ENCODE measurements at regions not wholly inside any gene's neighbourhood (a gene's known extent, or its start where the extent isn't known, plus 50 kb on each side); places are given as distances from the start of the nearest gene placed in this dataset.

DNA sequence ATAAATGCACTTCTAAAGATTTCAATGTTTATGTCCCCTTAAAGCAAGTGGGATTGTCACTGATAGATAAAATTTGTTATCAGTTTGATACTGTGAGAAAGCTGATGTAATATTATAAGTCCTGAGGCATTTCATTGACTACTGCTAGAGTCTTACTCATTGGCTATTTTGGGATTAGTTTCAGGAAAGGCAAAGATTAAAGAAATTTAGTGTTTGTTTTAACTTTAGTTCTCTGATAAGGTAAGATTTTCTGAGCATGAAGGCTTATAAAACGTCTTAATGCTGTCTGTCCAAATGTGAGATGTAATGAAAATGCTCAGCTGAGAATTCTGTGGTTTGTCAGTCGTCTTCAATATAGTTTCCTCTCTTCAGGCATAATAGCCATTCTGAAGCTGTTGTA lies 886.4 kb upstream of the CDH2 start:
- Histone ChIP-seq H3K4me3 (ENCODE audit: low read depth, low read length) (no peak overlapping the region), H3K36me3 (ENCODE audit: control insufficient read depth in 2 of 2, insufficient read depth in 1 of 2, low read length in 2 of 2) (no peaks in the 10 kb centered on the region), H3K4me1 (ENCODE audit: control insufficient read depth, insufficient read depth, low read length) (0 out of 2 replicates have a peak, but pooled peaks cover 3% of the 10 kb centered on the region), H3K27ac (ENCODE audit: extremely low read depth, low read depth, low read length) (no peak overlapping the region), H3K9me3 (ENCODE audit: control insufficient read depth, insufficient read depth, low read depth, low read length) (no peaks in the 10 kb centered on the region)
- CTCF ChIA-PET, result no interaction called here
- TF ChIP-seq ZIC2 (tag by site-specific recombination; IDR thresholded peaks at IDR 0.05) (no peak), KLF1 (tag by site-specific recombination; IDR thresholded peaks at IDR 0.05) (no peak), ZNF837 (tag by site-specific recombination; IDR thresholded peaks at IDR 0.05) (no peak), ZNF544 (tag by site-specific recombination; IDR thresholded peaks at IDR 0.05) (no peak), ZNF555 (tag by site-specific recombination; conservative IDR thresholded peaks at IDR 0.05) (no peak), ZNF791 (tag by site-specific recombination; IDR thresholded peaks at IDR 0.05) (no peak), ZFP37 (tag by site-specific recombination; IDR thresholded peaks at IDR 0.05) (no peak), ZBTB21 (tag by site-specific recombination; IDR thresholded peaks at IDR 0.05) (no peak), ZNF10 (tag by site-specific recombination; IDR thresholded peaks at IDR 0.05) (no peak), ZNF221 (tag by site-specific recombination; IDR thresholded peaks at IDR 0.05; ENCODE audit: borderline replicate concordance) (no peak), ZNF202 (tag by site-specific recombination; IDR thresholded peaks at IDR 0.05; ENCODE audit: borderline replicate concordance) (no peak), ZNF626 (tag by site-specific recombination; IDR thresholded peaks at IDR 0.05) (no peak), ZNF274 (IDR thresholded peaks at IDR 0.05; ENCODE audit: low read length) (no peak), ZNF274 (tag by site-specific recombination; IDR thresholded peaks at IDR 0.05; ENCODE audit: borderline replicate concordance) (no peak), GFI1B (tag by site-specific recombination; IDR thresholded peaks at IDR 0.05) (no peak), ZNF747 (tag by site-specific recombination; IDR thresholded peaks at IDR 0.05) (no peak)
- TF ChIP-seq, protein P1, sequence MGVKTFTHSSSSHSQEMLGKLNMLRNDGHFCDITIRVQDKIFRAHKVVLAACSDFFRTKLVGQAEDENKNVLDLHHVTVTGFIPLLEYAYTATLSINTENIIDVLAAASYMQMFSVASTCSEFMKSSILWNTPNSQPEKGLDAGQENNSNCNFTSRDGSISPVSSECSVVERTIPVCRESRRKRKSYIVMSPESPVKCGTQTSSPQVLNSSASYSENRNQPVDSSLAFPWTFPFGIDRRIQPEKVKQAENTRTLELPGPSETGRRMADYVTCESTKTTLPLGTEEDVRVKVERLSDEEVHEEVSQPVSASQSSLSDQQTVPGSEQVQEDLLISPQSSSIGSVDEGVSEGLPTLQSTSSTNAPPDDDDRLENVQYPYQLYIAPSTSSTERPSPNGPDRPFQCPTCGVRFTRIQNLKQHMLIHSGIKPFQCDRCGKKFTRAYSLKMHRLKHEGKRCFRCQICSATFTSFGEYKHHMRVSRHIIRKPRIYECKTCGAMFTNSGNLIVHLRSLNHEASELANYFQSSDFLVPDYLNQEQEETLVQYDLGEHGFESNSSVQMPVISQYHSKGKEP (tag by site-specific recombination; IDR thresholded peaks at IDR 0.05), result no peak
- TF ChIP-seq, protein P2, sequence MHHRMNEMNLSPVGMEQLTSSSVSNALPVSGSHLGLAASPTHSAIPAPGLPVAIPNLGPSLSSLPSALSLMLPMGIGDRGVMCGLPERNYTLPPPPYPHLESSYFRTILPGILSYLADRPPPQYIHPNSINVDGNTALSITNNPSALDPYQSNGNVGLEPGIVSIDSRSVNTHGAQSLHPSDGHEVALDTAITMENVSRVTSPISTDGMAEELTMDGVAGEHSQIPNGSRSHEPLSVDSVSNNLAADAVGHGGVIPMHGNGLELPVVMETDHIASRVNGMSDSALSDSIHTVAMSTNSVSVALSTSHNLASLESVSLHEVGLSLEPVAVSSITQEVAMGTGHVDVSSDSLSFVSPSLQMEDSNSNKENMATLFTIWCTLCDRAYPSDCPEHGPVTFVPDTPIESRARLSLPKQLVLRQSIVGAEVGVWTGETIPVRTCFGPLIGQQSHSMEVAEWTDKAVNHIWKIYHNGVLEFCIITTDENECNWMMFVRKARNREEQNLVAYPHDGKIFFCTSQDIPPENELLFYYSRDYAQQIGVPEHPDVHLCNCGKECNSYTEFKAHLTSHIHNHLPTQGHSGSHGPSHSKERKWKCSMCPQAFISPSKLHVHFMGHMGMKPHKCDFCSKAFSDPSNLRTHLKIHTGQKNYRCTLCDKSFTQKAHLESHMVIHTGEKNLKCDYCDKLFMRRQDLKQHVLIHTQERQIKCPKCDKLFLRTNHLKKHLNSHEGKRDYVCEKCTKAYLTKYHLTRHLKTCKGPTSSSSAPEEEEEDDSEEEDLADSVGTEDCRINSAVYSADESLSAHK (tag by site-specific recombination; IDR thresholded peaks at IDR 0.05), result no peak
- TF ChIP-seq, protein P3, sequence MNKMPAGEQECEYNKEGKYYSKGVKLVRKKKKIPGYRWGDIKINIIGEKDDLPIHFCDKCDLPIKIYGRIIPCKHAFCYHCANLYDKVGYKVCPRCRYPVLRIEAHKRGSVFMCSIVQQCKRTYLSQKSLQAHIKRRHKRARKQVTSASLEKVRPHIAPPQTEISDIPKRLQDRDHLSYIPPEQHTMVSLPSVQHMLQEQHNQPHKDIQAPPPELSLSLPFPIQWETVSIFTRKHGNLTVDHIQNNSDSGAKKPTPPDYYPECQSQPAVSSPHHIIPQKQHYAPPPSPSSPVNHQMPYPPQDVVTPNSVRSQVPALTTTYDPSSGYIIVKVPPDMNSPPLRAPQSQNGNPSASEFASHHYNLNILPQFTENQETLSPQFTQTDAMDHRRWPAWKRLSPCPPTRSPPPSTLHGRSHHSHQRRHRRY (tag by site-specific recombination; IDR thresholded peaks at IDR 0.05), result no peak
- POLR2A ChIA-PET, result no interaction called here

DNA sequence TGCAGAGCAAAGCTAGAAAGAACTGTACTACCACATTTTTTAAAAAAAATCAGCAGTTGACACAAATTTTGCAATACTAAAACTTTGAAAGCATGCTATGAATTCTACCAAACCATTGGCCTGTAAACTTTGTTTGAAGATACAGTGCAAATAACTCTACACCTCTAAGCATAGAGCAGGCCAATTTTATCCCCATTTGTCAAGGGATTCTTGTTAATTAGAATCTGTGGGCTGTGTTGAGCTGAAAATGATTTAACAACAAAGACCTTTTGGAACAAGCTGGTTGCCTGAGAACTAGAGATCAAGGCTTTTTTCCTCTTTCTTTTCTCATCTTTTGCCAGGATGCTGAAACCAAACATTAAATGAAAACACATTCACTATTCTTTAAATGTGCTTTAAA lies 886.0 kb upstream of the CDH2 start:
- Histone ChIP-seq H3K27ac (ENCODE audit: extremely low read depth, low read depth, low read length) (no peak overlapping the region), H3K4me3 (ENCODE audit: low read depth, low read length) (no peak overlapping the region), H3K36me3 (ENCODE audit: control insufficient read depth in 2 of 2, insufficient read depth in 1 of 2, low read length in 2 of 2) (no peaks in the 10 kb centered on the region), H3K9me3 (ENCODE audit: control insufficient read depth, insufficient read depth, low read depth, low read length) (no peaks in the 10 kb centered on the region), H3K4me1 (ENCODE audit: control insufficient read depth, insufficient read depth, low read length) (0 out of 2 replicates have a peak, but pooled peaks cover 3% of the 10 kb centered on the region)
- CTCF ChIA-PET, result no interaction called here
- POLR2A ChIA-PET, result no interaction called here
- TF ChIP-seq, protein P4, sequence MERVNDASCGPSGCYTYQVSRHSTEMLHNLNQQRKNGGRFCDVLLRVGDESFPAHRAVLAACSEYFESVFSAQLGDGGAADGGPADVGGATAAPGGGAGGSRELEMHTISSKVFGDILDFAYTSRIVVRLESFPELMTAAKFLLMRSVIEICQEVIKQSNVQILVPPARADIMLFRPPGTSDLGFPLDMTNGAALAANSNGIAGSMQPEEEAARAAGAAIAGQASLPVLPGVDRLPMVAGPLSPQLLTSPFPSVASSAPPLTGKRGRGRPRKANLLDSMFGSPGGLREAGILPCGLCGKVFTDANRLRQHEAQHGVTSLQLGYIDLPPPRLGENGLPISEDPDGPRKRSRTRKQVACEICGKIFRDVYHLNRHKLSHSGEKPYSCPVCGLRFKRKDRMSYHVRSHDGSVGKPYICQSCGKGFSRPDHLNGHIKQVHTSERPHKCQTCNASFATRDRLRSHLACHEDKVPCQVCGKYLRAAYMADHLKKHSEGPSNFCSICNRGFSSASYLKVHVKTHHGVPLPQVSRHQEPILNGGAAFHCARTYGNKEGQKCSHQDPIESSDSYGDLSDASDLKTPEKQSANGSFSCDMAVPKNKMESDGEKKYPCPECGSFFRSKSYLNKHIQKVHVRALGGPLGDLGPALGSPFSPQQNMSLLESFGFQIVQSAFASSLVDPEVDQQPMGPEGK (tag by site-specific recombination; IDR thresholded peaks at IDR 0.05), result no peak
- TF ChIP-seq ZBTB8A (tag by site-specific recombination; IDR thresholded peaks at IDR 0.05) (no peak), ZNF184 (tag by site-specific recombination; IDR thresholded peaks at IDR 0.05) (no peak), ZNF558 (tag by site-specific recombination; IDR thresholded peaks at IDR 0.05) (no peak), SETDB1 (IDR thresholded peaks at IDR 0.05; ENCODE audit: insufficient read length, low read length) (no peak), ZNF658 (tag by site-specific recombination; IDR thresholded peaks at IDR 0.05) (no peak)
- TF ChIP-seq, protein P5, sequence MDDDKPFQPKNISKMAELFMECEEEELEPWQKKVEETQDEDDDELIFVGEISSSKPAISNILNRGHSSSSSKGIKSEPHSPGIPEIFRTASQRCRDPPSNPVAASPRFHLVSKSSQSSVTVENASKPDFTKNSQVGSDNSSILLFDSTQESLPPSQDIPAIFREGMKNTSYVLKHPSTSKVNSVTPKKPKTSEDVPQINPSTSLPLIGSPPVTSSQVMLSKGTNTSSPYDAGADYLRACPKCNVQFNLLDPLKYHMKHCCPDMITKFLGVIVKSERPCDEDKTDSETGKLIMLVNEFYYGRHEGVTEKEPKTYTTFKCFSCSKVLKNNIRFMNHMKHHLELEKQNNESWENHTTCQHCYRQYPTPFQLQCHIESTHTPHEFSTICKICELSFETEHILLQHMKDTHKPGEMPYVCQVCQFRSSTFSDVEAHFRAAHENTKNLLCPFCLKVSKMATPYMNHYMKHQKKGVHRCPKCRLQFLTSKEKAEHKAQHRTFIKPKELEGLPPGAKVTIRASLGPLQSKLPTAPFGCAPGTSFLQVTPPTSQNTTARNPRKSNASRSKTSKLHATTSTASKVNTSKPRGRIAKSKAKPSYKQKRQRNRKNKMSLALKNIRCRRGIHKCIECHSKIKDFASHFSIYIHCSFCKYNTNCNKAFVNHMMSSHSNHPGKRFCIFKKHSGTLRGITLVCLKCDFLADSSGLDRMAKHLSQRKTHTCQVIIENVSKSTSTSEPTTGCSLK (tag by site-specific recombination; IDR thresholded peaks at IDR 0.05), result no peak
- TF ChIP-seq, protein P6, sequence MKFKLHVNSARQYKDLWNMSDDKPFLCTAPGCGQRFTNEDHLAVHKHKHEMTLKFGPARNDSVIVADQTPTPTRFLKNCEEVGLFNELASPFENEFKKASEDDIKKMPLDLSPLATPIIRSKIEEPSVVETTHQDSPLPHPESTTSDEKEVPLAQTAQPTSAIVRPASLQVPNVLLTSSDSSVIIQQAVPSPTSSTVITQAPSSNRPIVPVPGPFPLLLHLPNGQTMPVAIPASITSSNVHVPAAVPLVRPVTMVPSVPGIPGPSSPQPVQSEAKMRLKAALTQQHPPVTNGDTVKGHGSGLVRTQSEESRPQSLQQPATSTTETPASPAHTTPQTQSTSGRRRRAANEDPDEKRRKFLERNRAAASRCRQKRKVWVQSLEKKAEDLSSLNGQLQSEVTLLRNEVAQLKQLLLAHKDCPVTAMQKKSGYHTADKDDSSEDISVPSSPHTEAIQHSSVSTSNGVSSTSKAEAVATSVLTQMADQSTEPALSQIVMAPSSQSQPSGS (tag by site-specific recombination; IDR thresholded peaks at IDR 0.05; ENCODE audit: low read depth), result no peak
